HG03108 (cell line): ENCODE measurements at regions not wholly inside any gene's neighbourhood (a gene's known extent, or its start where the extent isn't known, plus 50 kb on each side); places are given as distances from the start of the nearest gene placed in this dataset.

ENCODE experiments used
- ATAC-seq: cut with Tn5 transposase; IDR thresholded peaks from one replicate; pipeline ENCODE4 v1.9.1; 2021; ENCODE audit warnings: moderate library complexity; ENCODE audit not compliant: unreplicated experiment

- ATAC-seq, result no peak
Observed at GRCh38 chr2:237150186-237150585, 64.5 kb downstream of the COPS8 start.

GRCh38 chr2:237150831-237151375, 65.2 kb downstream of the COPS8 start:
- no peak for ATAC-seq

GRCh38 chr2:237152361-237152760, 66.7 kb downstream of the COPS8 start:
- no peak for ATAC-seq

- ATAC-seq, result no peak
Observed at GRCh38 chr2:237153181-237153580, 67.5 kb downstream of the COPS8 start.

DNA sequence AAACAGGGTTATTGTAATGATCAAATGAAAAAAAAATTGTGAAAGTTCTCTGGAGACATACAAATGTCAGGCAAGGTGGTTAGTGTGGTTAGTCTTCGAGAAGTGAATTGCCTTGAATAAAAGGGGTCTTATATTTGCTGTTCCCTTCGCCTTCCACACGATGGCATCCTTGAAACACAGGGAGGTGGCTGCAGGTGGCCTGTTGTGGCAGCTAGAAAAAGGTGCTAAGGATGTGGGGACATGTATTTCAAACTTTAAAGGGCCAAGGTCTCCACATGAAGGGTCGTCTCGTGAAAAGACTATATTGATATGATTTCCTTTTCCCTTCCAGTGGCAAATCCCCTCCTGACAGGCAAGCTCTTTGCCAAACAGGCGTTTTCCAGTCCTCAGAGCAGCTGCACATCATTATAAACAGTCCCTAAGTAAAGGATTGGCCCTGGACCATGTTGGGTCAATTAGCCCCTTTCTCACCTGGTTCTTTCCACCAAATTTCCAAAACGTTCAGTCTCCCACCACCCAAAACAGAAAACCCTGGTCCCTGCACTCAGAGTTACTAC, 68.5 kb downstream of the COPS8 start:
- ATAC-seq, result no peak

- ATAC-seq, result no peak
Observed at GRCh38 chr2:237154884-237155851, 69.5 kb downstream of the COPS8 start.

DNA sequence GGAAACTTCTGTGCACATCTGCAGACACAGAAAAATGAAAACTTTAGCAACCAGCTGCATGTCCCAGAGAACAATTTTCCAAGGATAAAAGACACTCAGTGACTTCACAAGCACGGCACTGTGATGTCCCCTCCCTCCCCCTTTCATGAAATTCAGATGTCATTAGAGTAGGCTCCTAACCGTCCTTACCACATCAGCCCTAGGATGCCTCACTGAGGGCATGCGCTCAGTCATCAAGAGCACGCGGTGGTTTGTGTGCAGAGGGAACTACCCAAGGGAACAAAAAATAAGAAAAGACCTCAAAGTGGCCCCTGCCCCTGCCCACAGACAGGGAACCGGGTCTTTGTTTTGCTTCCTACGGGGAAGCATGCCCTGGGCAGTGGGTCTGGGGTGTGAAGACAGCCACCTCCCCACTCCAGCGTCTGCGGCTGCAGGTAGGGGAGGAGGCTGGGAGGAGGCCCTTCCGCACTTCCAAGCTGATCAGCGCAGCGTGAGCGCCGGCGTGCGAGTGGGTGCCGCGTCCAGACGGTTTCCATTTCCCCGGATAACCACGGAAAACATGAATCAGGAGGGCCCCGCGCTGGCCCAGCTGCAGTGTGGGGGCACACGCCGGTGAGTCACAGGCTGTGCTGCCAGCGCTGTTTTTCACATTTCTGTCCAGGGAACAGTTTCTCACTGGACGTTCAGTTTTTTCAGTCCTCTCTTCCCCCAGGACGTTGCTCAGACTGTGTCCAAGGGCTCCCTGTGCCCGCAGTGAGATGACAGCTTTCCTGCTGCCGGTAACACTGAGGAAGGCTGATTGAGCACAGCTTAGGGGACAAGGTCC, 70.6 kb downstream of the COPS8 start:
- no peak for ATAC-seq

DNA sequence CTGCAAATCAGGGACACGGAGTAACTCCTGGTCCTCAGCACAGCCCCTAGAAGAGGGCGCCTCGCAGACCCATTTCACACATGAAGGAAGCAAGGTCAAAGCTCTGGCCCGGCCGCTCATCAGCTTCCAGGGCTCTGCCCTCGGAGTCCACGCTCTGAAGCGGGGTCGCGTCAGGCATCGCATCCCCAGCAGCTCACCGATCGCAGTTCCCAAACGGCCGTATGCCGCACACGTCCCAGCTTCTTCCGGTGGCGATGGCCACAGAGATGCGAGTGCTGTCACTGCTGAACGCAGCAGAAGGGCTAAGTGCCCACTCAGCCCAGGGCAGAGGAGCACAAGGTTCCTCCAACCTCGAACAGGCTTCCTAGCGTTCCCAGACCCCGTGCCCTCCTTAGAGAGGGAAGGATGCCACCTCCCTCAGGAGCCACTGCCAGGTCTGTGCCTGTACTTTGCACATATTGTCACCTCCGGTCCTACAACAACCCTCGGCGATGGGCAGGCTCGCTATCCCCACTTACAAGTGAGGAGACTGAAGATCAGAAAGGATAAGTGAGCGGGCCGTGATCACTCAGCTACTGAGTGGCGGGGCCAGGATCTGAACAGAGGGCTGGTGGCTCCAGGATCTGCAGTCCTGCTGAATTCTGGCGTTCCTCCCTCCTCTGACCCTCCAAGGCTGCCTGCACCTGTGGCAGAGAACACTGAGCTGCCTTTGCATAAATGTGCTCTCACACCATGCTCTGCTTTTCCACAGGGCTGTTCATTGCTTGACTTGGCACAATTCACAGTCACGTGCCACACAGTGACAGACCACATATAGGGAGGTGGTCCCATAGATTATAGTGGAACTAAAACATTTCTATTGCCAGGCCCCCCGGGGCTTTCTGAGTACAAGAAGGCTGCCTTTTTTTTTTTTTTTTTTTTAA, 71.4 kb downstream of the COPS8 start:
- ATAC-seq, result no peak

GRCh38 chr2:237157780-237158102, 72.1 kb downstream of the COPS8 start:
- no peak for ATAC-seq

DNA sequence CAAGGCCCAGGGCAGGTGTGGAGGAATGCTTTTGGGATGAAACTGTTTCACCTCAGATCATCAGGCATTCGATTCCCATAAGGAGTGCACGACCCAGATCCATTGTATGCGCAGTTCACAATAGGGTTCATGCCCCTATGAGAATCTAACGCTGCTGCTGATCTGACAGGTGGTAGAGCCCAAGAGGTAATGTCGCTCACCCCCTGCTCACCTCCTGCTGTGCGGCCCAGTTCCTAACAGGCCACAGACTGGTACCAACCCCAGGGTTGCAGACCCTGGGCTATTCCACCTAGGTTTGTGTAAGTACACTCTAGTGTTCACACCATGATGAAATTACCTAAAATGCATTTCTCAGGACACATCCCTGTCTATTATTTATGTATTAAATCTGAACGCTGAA, 72.5 kb downstream of the COPS8 start:
- no peak for ATAC-seq

- ATAC-seq, result no peak
Observed at GRCh38 chr2:237159006-237159911, 73.6 kb downstream of the COPS8 start.

GRCh38 chr2:237160271-237160919, 74.7 kb downstream of the COPS8 start:
- ATAC-seq, result no peak

DNA sequence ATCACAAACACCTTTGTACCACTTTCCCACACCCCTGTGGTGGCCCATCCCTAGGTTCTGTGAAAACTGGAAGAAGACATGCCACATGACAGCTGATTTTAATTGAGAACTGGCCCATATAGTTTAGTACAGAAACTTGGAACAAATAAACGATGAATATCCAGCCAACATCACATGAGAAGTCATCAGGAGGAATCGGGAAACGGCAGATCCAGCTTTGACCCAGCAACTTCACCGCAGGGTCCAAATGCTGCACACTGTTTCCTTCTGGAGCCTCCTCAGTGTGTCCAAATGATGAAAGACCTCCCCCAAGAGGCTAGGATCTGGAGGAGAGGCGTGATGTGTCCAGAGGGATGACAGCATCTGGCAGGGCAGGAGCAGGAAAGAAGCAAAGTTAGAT, 75.5 kb downstream of the COPS8 start:
- no peak for ATAC-seq

GRCh38 chr2:237162959-237163358, 77.3 kb downstream of the COPS8 start:
- no peak for ATAC-seq

DNA sequence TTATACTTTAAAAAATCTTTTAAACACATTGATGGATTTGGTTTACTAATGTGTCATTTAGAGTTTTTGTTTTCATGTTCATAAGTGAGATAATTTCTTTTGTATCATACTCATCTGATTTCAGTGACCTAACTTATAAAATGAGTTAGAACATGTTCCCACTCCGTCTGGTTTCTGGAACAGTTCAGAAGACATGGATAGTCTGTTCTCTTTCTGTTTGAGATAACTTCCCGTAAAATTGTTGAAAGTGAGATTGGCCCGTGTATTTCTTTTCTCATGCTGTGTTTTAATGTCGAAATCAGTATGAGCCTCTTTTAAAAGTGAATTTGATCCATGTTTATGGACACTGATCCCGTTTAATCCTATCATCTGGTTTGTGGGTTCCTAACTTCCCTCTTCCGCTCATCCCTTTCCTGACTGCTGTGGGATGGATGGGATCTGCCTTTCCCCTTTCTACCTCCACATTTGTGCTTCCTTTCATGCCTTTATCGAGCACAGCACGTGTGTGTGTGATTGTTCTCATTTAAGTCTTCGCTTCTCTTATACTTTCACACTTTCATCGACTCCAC, 78.9 kb downstream of the COPS8 start:
- ATAC-seq, result no peak

DNA sequence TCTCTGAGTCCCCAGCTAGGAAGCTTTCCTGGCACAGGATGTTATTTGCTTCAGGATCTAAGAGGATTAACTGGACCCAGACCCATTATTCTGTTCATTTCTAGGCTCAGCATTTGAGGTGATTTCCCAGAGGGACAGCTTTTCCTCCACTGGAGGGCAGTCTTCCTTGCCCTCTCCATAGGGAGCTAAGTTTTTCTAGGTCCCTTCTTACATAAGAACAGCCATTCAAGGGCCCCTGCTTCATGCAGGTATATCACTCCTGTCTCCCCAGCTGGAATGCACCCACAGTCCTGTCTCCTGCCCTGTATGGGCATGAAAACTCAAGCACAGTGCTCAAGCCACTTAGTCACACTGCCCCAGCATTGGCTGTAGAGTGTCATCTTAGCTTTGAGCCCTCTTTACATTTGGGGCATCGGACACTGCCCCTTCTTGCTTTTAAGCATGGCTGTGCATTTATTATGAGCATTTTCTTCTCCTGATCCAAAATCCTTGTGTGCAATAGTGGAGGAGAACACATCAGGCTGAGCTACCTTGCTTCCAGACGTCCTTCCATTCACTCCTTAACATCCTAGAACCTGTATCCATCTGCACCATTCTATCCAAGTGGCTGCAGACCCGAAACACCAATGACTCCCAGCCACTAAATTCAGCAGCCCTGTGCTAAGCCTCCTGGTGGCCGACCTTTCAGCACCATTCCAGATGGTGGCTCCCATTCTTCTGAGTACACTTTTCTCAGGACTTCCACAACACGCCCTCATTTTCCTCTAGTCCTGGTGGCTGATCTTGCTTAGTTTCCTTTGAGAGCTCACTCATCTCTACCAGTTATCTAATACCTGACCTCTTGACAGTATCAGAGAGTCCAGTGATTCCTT, 80.0 kb downstream of the COPS8 start:
- no peak for ATAC-seq

- no peak for ATAC-seq
Observed at GRCh38 chr2:237167038-237167437, 81.3 kb downstream of the COPS8 start.

DNA sequence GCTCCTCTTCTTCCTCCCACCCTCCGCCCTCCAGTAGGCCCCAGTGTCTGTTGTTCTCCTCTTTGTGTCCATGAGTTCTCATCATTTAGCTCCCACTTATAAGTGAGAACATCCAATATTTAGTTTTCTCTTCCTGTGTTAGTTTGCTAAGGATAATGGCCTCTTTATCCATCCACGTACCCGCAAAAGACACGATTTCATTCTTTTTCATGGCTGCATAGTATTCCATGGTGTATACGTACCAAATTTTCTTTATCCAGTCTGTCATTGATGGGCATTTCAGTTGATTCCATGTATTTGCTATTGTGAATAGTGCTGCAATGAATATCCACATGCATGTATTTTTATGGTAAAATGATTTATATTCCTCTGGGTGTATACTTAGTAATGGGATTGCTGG, 82.2 kb downstream of the COPS8 start:
- ATAC-seq, result no peak
